ENCODE measurements at regions not wholly inside any gene's neighbourhood (a gene's known extent, or its start where the extent isn't known, plus 50 kb on each side); places are given as distances from the start of the nearest gene placed in this dataset.

GRCh38 chr20:50270569-50270968 is 79.9 kb downstream of the CEBPB start:
- no peak for TF ChIP-seq POLR2A (IDR thresholded peaks at IDR 0.05; ENCODE audit: low read depth, low read length)
- no peak for TF ChIP-seq CTCF (IDR thresholded peaks at IDR 0.05; ENCODE audit: extremely low read depth in 1 of 2, insufficient read depth in 1 of 2, low read depth in 1 of 2, low read length in 2 of 2)

Data from endothelial cell of umbilical vein (primary cell).